ENCODE measurements at regions not wholly inside any gene's neighbourhood (a gene's known extent, or its start where the extent isn't known, plus 50 kb on each side); places are given as distances from the start of the nearest gene placed in this dataset.

GRCh38 chr20:6490849-6491248 lies 276.6 kb upstream of the BMP2 start:
- TF ChIP-seq POLR2A (IDR thresholded peaks at IDR 0.05; ENCODE audit: low read depth, low read length) (no peak), TAF1 (IDR thresholded peaks at IDR 0.05; ENCODE audit: low read depth, low read length) (no peak), SPI1 (IDR thresholded peaks at IDR 0.05; ENCODE audit: low read depth, low read length) (no peak), POLR2AphosphoS5 (IDR thresholded peaks at IDR 0.05; ENCODE audit: low read depth, low read length) (no peak)

Measured in GM12891 (cell line).